PC-3 (cell line): ENCODE measurements at regions not wholly inside any gene's neighbourhood (a gene's known extent, or its start where the extent isn't known, plus 50 kb on each side); places are given as distances from the start of the nearest gene placed in this dataset.

Experiments
- CTCF ChIP-seq: fragments of 300-600 bp; sonication (generic); conservative IDR thresholded peaks from 2 replicates; pipeline ENCODE4 v1.5.1; 2017; ENCODE audit warnings: antibody characterized with exemption, low read depth, mild to moderate bottlenecking, low read length
- EZH2 ChIP-seq: fragments of 300-600 bp; sonication (generic); IDR thresholded peaks from one replicate; pipeline ENCODE4 v1.6.1; 2017; ENCODE audit warnings: antibody characterized with exemption, mild to moderate bottlenecking, low read length; ENCODE audit not compliant: unreplicated experiment

GRCh38 chr5:109929911-109930310 is 240.2 kb downstream of the MAN2A1 start:
- TF ChIP-seq CTCF (no peak), EZH2 (no peak)
